ENCODE measurements at regions not wholly inside any gene's neighbourhood (a gene's known extent, or its start where the extent isn't known, plus 50 kb on each side); places are given as distances from the start of the nearest gene placed in this dataset.

DNA sequence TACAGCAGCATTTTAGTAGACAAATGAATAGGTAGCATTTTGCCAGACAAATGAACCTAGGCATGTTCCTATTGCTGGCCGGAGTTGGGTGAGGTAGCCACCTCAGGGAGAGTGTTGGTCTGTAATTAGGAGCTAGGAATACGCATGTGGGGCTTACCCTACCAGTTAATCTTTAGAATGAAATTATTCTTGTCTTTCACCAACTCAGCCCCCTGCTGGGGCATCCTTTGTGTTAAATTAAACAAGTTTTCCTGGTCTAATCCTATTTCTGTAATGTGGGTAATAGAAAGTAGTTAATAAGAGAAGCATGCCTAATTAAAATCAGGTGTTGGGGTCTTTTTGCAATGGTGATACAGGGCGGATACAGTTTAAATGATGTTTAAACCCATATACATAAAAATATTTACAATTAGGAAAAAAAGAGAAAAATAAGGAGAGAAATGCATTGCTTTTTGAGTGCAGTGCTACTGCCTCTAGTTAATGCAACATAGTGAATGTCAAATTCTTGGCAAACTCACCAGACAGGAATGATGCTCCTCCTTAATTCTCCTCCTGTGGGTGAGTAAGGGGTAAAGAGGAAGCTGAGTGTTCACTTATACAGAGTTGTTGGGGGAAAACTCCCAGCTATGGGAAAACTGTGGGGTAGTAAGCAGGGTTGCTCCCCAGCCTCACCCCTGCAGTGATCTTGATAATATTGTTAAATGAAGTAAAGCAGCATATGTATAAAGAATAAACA is 276.4 kb upstream of the EDNRB start:
- intact Hi-C loops (cut with DNase I) = no loop called here
- DNase-seq = no peak
- H3K9me3 ChIP-seq = no peaks in the 10 kb centered on the region
- no peak for TF ChIP-seq POLR2A (IDR thresholded peaks at IDR 0.05)
- TF ChIP-seq, protein P1, sequence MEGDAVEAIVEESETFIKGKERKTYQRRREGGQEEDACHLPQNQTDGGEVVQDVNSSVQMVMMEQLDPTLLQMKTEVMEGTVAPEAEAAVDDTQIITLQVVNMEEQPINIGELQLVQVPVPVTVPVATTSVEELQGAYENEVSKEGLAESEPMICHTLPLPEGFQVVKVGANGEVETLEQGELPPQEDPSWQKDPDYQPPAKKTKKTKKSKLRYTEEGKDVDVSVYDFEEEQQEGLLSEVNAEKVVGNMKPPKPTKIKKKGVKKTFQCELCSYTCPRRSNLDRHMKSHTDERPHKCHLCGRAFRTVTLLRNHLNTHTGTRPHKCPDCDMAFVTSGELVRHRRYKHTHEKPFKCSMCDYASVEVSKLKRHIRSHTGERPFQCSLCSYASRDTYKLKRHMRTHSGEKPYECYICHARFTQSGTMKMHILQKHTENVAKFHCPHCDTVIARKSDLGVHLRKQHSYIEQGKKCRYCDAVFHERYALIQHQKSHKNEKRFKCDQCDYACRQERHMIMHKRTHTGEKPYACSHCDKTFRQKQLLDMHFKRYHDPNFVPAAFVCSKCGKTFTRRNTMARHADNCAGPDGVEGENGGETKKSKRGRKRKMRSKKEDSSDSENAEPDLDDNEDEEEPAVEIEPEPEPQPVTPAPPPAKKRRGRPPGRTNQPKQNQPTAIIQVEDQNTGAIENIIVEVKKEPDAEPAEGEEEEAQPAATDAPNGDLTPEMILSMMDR (IDR thresholded peaks at IDR 0.05) = no peak
- H3K4me3 ChIP-seq = no peak overlapping the region
- H3K36me3 ChIP-seq (replicated peaks in 1 of 2; ENCODE audit: insufficient read depth in 1 of 2, low read depth in 2 of 2) = no peaks in the 10 kb centered on the region
- no peak for ATAC-seq
- H3K4me1 ChIP-seq = no peaks in the 10 kb centered on the region
- H3K27ac ChIP-seq = no peak overlapping the region
- no peaks in the 10 kb centered on the region for H3K27me3 ChIP-seq
- 36 to 42% methylated on average over 3 of the region's 3 CpGs for WGBS, 2 donors

DNA sequence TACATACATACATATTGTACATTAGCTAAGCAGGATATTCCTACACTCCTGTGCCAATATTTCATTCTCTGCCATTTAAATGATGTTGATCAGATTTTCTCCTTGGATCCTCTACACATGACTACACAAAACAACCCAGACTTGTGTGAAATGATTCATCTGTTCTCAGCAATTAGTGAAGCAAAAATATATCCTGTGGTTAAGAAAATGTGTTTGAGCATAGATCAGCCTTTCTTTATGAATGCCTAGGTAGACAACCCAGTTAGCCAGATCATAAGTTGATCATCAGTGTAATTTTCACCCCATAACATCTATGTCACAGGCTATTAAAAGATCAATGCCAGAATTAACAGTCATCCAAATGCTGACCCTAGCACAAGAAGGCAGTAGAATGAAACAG is 275.2 kb upstream of the EDNRB start:
- intact Hi-C loops (cut with DNase I) = no loop called here
- ATAC-seq (no peak), DNase-seq (no peak)
- H3K27me3 ChIP-seq = no peaks in the 10 kb centered on the region
- no peak overlapping the region for H3K27ac ChIP-seq
- TF ChIP-seq POLR2A (IDR thresholded peaks at IDR 0.05) = no peak
- TF ChIP-seq, protein P1 (IDR thresholded peaks at IDR 0.05) = no peak
- no peak overlapping the region for H3K4me3 ChIP-seq
- H3K9me3 ChIP-seq = no peaks in the 10 kb centered on the region
- no peaks in the 10 kb centered on the region for H3K36me3 ChIP-seq (replicated peaks in 1 of 2; ENCODE audit: insufficient read depth in 1 of 2, low read depth in 2 of 2)
- H3K4me1 ChIP-seq = no peaks in the 10 kb centered on the region

DNA sequence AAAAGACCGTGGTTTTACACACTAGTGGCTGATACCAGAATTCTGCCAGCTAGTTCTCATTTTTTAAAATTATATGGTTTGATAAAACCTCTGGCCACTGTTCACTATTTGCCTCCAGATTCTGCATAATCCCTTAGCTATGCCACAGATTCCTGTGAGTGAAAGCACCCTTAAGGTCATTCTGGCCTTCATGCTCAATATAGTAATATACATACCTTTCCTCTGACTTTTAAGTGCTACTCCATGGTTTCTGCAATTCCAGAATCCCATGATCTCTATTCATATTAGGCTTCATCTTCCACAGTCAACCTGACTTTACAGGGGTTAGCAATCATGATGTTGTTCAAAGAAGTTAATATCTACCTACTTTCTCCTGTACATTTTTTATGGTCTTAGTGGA is 274.1 kb upstream of the EDNRB start:
- 54 to 75% methylated on average over 1 of the region's 1 CpG for WGBS, 2 donors
- no peak overlapping the region for H3K4me3 ChIP-seq
- intact Hi-C loops (cut with DNase I) = no loop called here
- no peak overlapping the region for H3K27ac ChIP-seq
- TF ChIP-seq, protein P1 (IDR thresholded peaks at IDR 0.05) = no peak
- no peak for TF ChIP-seq POLR2A (IDR thresholded peaks at IDR 0.05)
- DNase-seq = no peak
- H3K27me3 ChIP-seq = no peaks in the 10 kb centered on the region
- no peaks in the 10 kb centered on the region for H3K4me1 ChIP-seq
- no peak for ATAC-seq
- no peaks in the 10 kb centered on the region for H3K36me3 ChIP-seq (replicated peaks in 1 of 2; ENCODE audit: insufficient read depth in 1 of 2, low read depth in 2 of 2)
- no peaks in the 10 kb centered on the region for H3K9me3 ChIP-seq

DNA sequence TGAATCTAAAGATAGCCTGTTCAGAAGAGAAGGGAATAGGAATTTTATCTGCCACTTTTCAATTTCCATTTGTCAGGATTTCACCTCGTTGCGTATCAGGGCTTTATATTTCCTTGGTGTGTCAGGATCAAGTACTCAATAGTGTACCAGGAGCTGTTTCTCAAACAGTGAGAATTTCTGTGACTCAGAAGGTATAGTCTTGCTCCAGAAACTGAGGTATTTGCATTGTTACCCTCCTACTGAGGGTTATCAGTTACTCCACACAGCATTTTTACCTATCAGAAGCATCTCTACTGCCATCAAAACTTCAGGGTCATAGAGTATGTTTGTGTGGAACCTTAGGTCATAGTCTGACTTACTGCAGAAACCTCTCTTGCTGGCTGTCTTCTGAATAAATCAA is 271.7 kb upstream of the EDNRB start:
- DNase-seq (no peak), ATAC-seq (no peak)
- Histone ChIP-seq H3K4me3 (no peak overlapping the region), H3K27me3 (no peaks in the 10 kb centered on the region), H3K4me1 (no peaks in the 10 kb centered on the region), H3K9me3 (no peaks in the 10 kb centered on the region), H3K27ac (no peak overlapping the region), H3K36me3 (replicated peaks in 1 of 2; ENCODE audit: insufficient read depth in 1 of 2, low read depth in 2 of 2) (no peaks in the 10 kb centered on the region)
- TF ChIP-seq POLR2A (IDR thresholded peaks at IDR 0.05) = no peak
- TF ChIP-seq, protein P1 (IDR thresholded peaks at IDR 0.05) = no peak
- WGBS, 2 donors = 56 to 60% methylated on average over 2 of the region's 2 CpGs
- intact Hi-C loops (cut with DNase I) = no loop called here

DNA sequence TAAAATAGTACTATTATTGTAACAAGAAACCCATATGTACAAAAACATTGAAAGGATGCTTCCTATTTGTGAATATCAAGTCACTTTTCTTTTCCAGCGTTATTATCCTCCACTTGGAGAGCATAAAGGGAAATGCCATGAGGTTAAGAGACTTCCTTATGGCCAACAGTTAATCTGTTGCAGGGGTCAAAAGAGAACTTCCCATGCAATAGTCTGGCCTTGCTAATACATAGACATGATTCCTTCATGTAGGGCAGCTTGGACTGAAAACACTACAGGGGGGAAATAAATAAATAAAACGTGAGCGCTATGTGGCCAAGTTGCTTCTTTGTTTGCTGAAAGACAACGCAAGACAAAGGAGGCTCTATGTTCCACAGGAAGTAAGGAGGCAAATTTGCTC is 269.1 kb upstream of the EDNRB start:
- Histone ChIP-seq H3K27ac (no peak overlapping the region), H3K4me3 (no peak overlapping the region), H3K4me1 (no peaks in the 10 kb centered on the region), H3K9me3 (no peaks in the 10 kb centered on the region), H3K27me3 (no peaks in the 10 kb centered on the region), H3K36me3 (replicated peaks in 1 of 2; ENCODE audit: insufficient read depth in 1 of 2, low read depth in 2 of 2) (no peaks in the 10 kb centered on the region)
- no peak for DNase-seq
- no peak for ATAC-seq
- intact Hi-C loops (cut with DNase I) = no loop called here
- WGBS, 2 donors = 13 to 34% methylated on average over 4 of the region's 4 CpGs
- TF ChIP-seq, protein P1 (IDR thresholded peaks at IDR 0.05) = no peak
- no peak for TF ChIP-seq POLR2A (IDR thresholded peaks at IDR 0.05)

Data from body of pancreas (tissue), 4 donors.